ENCODE measurements at regions not wholly inside any gene's neighbourhood (a gene's known extent, or its start where the extent isn't known, plus 50 kb on each side); places are given as distances from the start of the nearest gene placed in this dataset.
"Not testable (repeated sequence)": the region's sequence is repeated elsewhere in the genome, so short reads cannot be mapped to it uniquely, and the experiment has no call there.

- no peak for DNase-seq (ENCODE audit: low spot score)
These were observed 276.8 kb downstream of the PCDH20 start for GRCh38 chr13:61138857-61139256.

GRCh38 chr13:61136515-61136914, 279.1 kb downstream of the PCDH20 start:
- no peak for DNase-seq (ENCODE audit: low spot score)

GRCh38 chr13:61136093-61136492, 279.6 kb downstream of the PCDH20 start:
- DNase-seq (ENCODE audit: low spot score) = no peak

- DNase-seq (ENCODE audit: low spot score) = no peak
These were observed 280.1 kb downstream of the PCDH20 start for GRCh38 chr13:61135583-61135982.

- peak; percentile 37 for DNase-seq (ENCODE audit: low spot score)
These were observed 286.6 kb downstream of the PCDH20 start for GRCh38 chr13:61128850-61129645.

- no peak for DNase-seq (ENCODE audit: low spot score)
These were observed 291.9 kb downstream of the PCDH20 start for GRCh38 chr13:61123538-61124289.

GRCh38 chr13:61113140-61113658, 302.4 kb downstream of the PCDH20 start:
- DNase-seq (ENCODE audit: low spot score) = no peak

- no peak for DNase-seq (ENCODE audit: low spot score)
These were observed 304.1 kb downstream of the PCDH20 start for GRCh38 chr13:61111529-61111928.

GRCh38 chr13:61110732-61111131, 304.9 kb downstream of the PCDH20 start:
- peak; percentile 40 for DNase-seq (ENCODE audit: low spot score)

- DNase-seq (ENCODE audit: low spot score) = no peak
These were observed 305.9 kb downstream of the PCDH20 start for GRCh38 chr13:61109741-61110140.

- DNase-seq (ENCODE audit: low spot score) = no peak
These were observed 307.7 kb downstream of the PCDH20 start for GRCh38 chr13:61107989-61108388.

GRCh38 chr13:61095885-61096284, 319.8 kb downstream of the PCDH20 start:
- no peak for DNase-seq (ENCODE audit: low spot score)

- no peak for DNase-seq (ENCODE audit: low spot score)
These were observed 320.8 kb downstream of the PCDH20 start for GRCh38 chr13:61094865-61095264.

GRCh38 chr13:61089894-61090293, 325.8 kb downstream of the PCDH20 start:
- not testable (repeated sequence) for DNase-seq (ENCODE audit: low spot score)

GRCh38 chr13:61086087-61086486, 329.6 kb downstream of the PCDH20 start:
- no peak for DNase-seq (ENCODE audit: low spot score)

- no peak for DNase-seq (ENCODE audit: low spot score)
These were observed 330.7 kb downstream of the PCDH20 start for GRCh38 chr13:61084988-61085387.

GRCh38 chr13:61078976-61079770, 336.5 kb downstream of the PCDH20 start:
- DNase-seq (ENCODE audit: low spot score) = no peak

- DNase-seq (ENCODE audit: low spot score) = no peak
These were observed 363.5 kb downstream of the PCDH20 start for GRCh38 chr13:61052175-61052574.

GRCh38 chr13:61045251-61045650, 370.4 kb downstream of the PCDH20 start:
- DNase-seq (ENCODE audit: low spot score) = no peak

- DNase-seq (ENCODE audit: low spot score) = no peak
These were observed 375.5 kb downstream of the PCDH20 start for GRCh38 chr13:61040181-61040580.

GRCh38 chr13:61039302-61039701, 376.3 kb downstream of the PCDH20 start:
- no peak for DNase-seq (ENCODE audit: low spot score)

- DNase-seq (ENCODE audit: low spot score) = no peak
These were observed 378.9 kb downstream of the PCDH20 start for GRCh38 chr13:61036715-61037114.

All from COLO829 (cell line).